K562 (cell line): ENCODE measurements at regions not wholly inside any gene's neighbourhood (a gene's known extent, or its start where the extent isn't known, plus 50 kb on each side); places are given as distances from the start of the nearest gene placed in this dataset.

ENCODE experiments used
- ATAC-seq: fragments of 200-7000 bp; cut with Tn5 transposase; 3 replicates; pipeline ENCODE4 v1.9.1; 2020; ENCODE audit warnings: moderate library complexity
- BruUV-seq: library from RNA; stranded (reverse); fragments of 400-500 nt; replicated peaks from 2 replicates; lab custom pipeline; 2021; lab: Mats Ljungman, UMichigan
- CTCF ChIA-PET: fragments of 300-600 bp; formaldehyde crosslinking; extraction: SDS; loops from one replicate; lab custom pipeline; 2021; ENCODE audit warnings: low intra/inter-chr PET ratio; lab: Yijun Ruan, JAX
- POLR2A ChIA-PET: fragments of 300-600, 350-650 bp; sonication (Branson Sonifier 250); formaldehyde crosslinking; extraction: SDS; loops from one replicate; lab custom pipeline; 2021; ENCODE audit warnings: antibody characterized with exemption, inconsistent platforms; lab: Yijun Ruan, JAX
- DNase-seq, 4 experiments: peaks; one replicate each; pipeline versions ENCODE4 v3.0.0 to v3.0.0-alpha.2; 2011 to 2018; ENCODE audit warnings: low spot score in 3 of 4, mixed read lengths in 3 of 4; ENCODE audit errors: extremely low read depth in 1 of 4
- FAIRE-seq: peaks from 2 replicates; lab custom pipeline; 2011; peaks lifted over from hg19 to GRCh38; lab: Jason Lieb, UNC
- H2AFZ ChIP-seq: 2 replicates; pipeline ENCODE4 v1.6.0; 2011; ENCODE audit warnings: low read depth, low read length, control low read depth, inconsistent platforms
- H3K27ac ChIP-seq: fragments of 200-600 bp; 3 replicates; pipeline ENCODE4 v1.8.0; 2011; ENCODE audit warnings: low read depth, mild to moderate bottlenecking, control low read depth, inconsistent platforms, low read length, moderate library complexity, mixed read lengths; ENCODE audit errors: extremely low read depth
- H3K27me3 ChIP-seq, 2 experiments: fragments of 300-600 bp in 1 of 2; 2 replicates in 1 of 2; 3 replicates in 1 of 2; pipeline versions ENCODE4 v1.6.0 to v1.8.0; 2011; ENCODE audit warnings: inconsistent platforms in 2 of 2, low read length in 2 of 2, mild to moderate bottlenecking in 1 of 2, mixed read lengths in 1 of 2, moderate library complexity in 1 of 2; ENCODE audit not compliant: control insufficient read depth in 2 of 2, insufficient read depth in 2 of 2
- H3K36me3 ChIP-seq: fragments of 300-600 bp; 3 replicates; pipeline ENCODE4 v1.8.0; 2011; ENCODE audit warnings: mild to moderate bottlenecking, low read length, inconsistent platforms; ENCODE audit not compliant: control insufficient read depth, insufficient read depth
- H3K4me1 ChIP-seq, 2 experiments: fragments of 200-600 bp in 1 of 2; replicated peaks in 1 of 2; 2 replicates in 1 of 2; 3 replicates in 1 of 2; pipeline versions ENCODE4 v1.5.1 to v1.8.0; 2011; ENCODE audit warnings: inconsistent platforms in 2 of 2, low read length in 2 of 2, mild to moderate bottlenecking in 1 of 2, mixed read lengths in 1 of 2, moderate library complexity in 1 of 2; ENCODE audit not compliant: control insufficient read depth in 2 of 2, insufficient read depth in 2 of 2
- H3K4me2 ChIP-seq: 2 replicates; pipeline ENCODE4 v1.6.1; 2011; ENCODE audit warnings: low read length, control low read depth, inconsistent platforms, mixed read lengths; ENCODE audit not compliant: insufficient read depth
- H3K4me3 ChIP-seq: fragments of 200-600 bp; sonication (generic), shearing (Covaris generic); 2 replicates; pipeline ENCODE4 v1.5.1; 2016; ENCODE audit warnings: control low read depth, inconsistent platforms
- H3K79me2 ChIP-seq: fragments of 200-600 bp; 3 replicates; pipeline ENCODE4 v1.8.0; 2011; ENCODE audit warnings: low read length, inconsistent platforms; ENCODE audit not compliant: control insufficient read depth, insufficient read depth
- H3K9ac ChIP-seq, 2 experiments: 2 replicates each; pipeline versions ENCODE4 v1.6.0 to v1.6.1; 2011; ENCODE audit warnings: low read depth in 2 of 2, low read length in 2 of 2, control low read depth in 1 of 2, inconsistent platforms in 1 of 2, mild to moderate bottlenecking in 1 of 2, mixed read lengths in 1 of 2; ENCODE audit not compliant: insufficient read depth in 1 of 2
- H3K9me1 ChIP-seq: one replicate; pipeline ENCODE4 v1.6.0; 2011; ENCODE audit warnings: inconsistent platforms, mild to moderate bottlenecking, low read length, moderate library complexity; ENCODE audit not compliant: control insufficient read depth, insufficient read depth
- H3K9me3 ChIP-seq: replicated peaks from 2 replicates; pipeline ENCODE4 v1.5.1; 2011; ENCODE audit warnings: low read depth, low read length, inconsistent platforms; ENCODE audit not compliant: control insufficient read depth, insufficient read depth
- H4K20me1 ChIP-seq: replicated peaks from 2 replicates; pipeline ENCODE4 v1.6.1; 2011; ENCODE audit warnings: low read length, inconsistent platforms, mixed read lengths; ENCODE audit not compliant: control insufficient read depth, insufficient read depth
- ARID1B ChIP-seq: fragments of 450-650 bp; IDR thresholded peaks from 2 replicates; pipeline ENCODE4 v1.6.1; 2016; ENCODE audit warnings: antibody characterized with exemption, mild to moderate bottlenecking, inconsistent platforms
- BDP1 ChIP-seq: IDR thresholded peaks from 3 replicates; pipeline ENCODE4 v1.6.1; 2011; ENCODE audit not compliant: insufficient read length, insufficient read depth
- GATAD2B ChIP-seq: fragments of 450-650 bp; IDR thresholded peaks from 2 replicates; pipeline ENCODE4 v1.6.1; 2017; ENCODE audit warnings: mild to moderate bottlenecking, borderline replicate concordance
- HNRNPH1 ChIP-seq: fragments of 200-400 bp; formaldehyde crosslinking; optimal IDR thresholded peaks from 2 replicates; pipeline ENCODE3; 2017; ENCODE audit warnings: low read depth, mild to moderate bottlenecking, low read length, moderate library complexity
- NFE2L1 ChIP-seq: fragments of 450-650 bp; IDR thresholded peaks from 2 replicates; pipeline ENCODE4 v1.6.1; 2016; ENCODE audit warnings: missing genetic modification characterization, low read depth, mild to moderate bottlenecking, missing compliant biosample characterization, moderate library complexity, borderline replicate concordance
- TAL1 ChIP-seq: fragments of 450-650 bp; IDR thresholded peaks from 2 replicates; pipeline ENCODE4 v1.6.1; 2016; ENCODE audit warnings: mild to moderate bottlenecking
- ZBTB26 ChIP-seq: fragments of 450-650 bp; formaldehyde crosslinking; IDR thresholded peaks from 2 replicates; pipeline ENCODE4 v1.4.0; 2022; ENCODE audit warnings: missing genetic modification characterization
- ZHX1 ChIP-seq: fragments of 150-350 bp; conservative IDR thresholded peaks from 2 replicates; pipeline ENCODE4 v1.6.1; 2014; ENCODE audit warnings: low read length
- WGBS: fragments of 100-300 bp; shearing (Covaris generic); methylation state at CpG from one replicate; pipeline ENCODE4 v1.1.6; 2016; ENCODE audit warnings: low coverage, mixed read lengths; ENCODE audit not compliant: insufficient coverage; ENCODE audit errors: missing lambda C conversion rate; 5-methylcytosine and 5-hydroxymethylcytosine counted together
- in situ Hi-C: fragments of 300-500 bp; cut with MboI; formaldehyde crosslinking; loops from 4 replicates; pipeline ENCODE4 v1.15.0; 2018; ENCODE audit warnings: inconsistent platforms, mixed read lengths
- intact Hi-C: fragments of 100-400 bp; cut with micrococcal nuclease; formaldehyde crosslinking; loops from 2 replicates; pipeline ENCODE4 v1.14.2; 2022

GRCh38 chr17:22272363-22273146 lies 580.2 kb downstream of the KCNJ18 start:
- POLR2A ChIA-PET = no interaction called here
- H3K27me3 ChIP-seq = peaks cover 0 to 2% of the 10 kb centered on the region in 2 experiments; a peak in 2 of 5 replicates
- H3K9me3 ChIP-seq = no peaks in the 10 kb centered on the region; the same call in 1 of the 2 replicates
- in situ Hi-C loops = no loop called here
- intact Hi-C loops = no loop called here
- FAIRE-seq = no peak
- no peaks in the 10 kb centered on the region for H3K9me1 ChIP-seq
- H3K36me3 ChIP-seq = no peaks in the 10 kb centered on the region
- TF ChIP-seq ZBTB26 (CRISPR knock-in tag) (no peak), ARID1B (no peak), TAL1 (no peak), ZHX1 (no peak), BDP1 (no peak), GATAD2B (no peak), NFE2L1 (tag) (no peak), HNRNPH1 (no peak)
- H2AFZ ChIP-seq = no peak overlapping the region
- no peak for DNase-seq
- H3K27ac ChIP-seq = no peak overlapping the region
- no peaks in the 10 kb centered on the region for H3K79me2 ChIP-seq
- BruUV-seq = no TSS peak
- no peak overlapping the region for H3K9ac ChIP-seq
- H3K4me2 ChIP-seq = no peak overlapping the region
- H3K4me3 ChIP-seq = no peak overlapping the region
- no peaks in the 10 kb centered on the region for H4K20me1 ChIP-seq
- peaks cover 0 to 3% of the 10 kb centered on the region in 2 experiments; a peak in 1 of 5 replicates for H3K4me1 ChIP-seq
- CTCF ChIA-PET = no interaction called here
- no peak for ATAC-seq
- 10% methylated on average over 8 of the region's 10 CpGs for WGBS
